Endothelial cell of umbilical vein (primary cell): ENCODE measurements at regions not wholly inside any gene's neighbourhood (a gene's known extent, or its start where the extent isn't known, plus 50 kb on each side); places are given as distances from the start of the nearest gene placed in this dataset.

Source experiments
- BruUV-seq: library from RNA; stranded (reverse); fragments of 400-500 nt; replicated peaks from 2 replicates; lab custom pipeline; 2021; lab: Mats Ljungman, UMichigan
- CTCF ChIA-PET: fragments of 300-600, 350-600 bp; sonication (Branson Sonifier 250); formaldehyde crosslinking; loops from one replicate; lab custom pipeline; 2021; ENCODE audit warnings: antibody characterized with exemption, inconsistent platforms; lab: Charles Lee
- POLR2A ChIA-PET: fragments of 300-600, 350-600 bp; sonication (Branson Sonifier 250); formaldehyde crosslinking; loops from one replicate; lab custom pipeline; 2021; ENCODE audit warnings: antibody characterized with exemption, inconsistent platforms; lab: Charles Lee
- DNase-seq: peaks from one replicate; pipeline ENCODE4 v3.0.0-alpha.2; 2011; ENCODE audit warnings: low read depth, low spot score
- FAIRE-seq: peaks from 2 replicates; lab custom pipeline; 2011; peaks lifted over from hg19 to GRCh38; lab: Jason Lieb, UNC
- H2AFZ ChIP-seq: 2 replicates; pipeline ENCODE4 v1.6.0; 2012; ENCODE audit warnings: low read depth, low read length, control low read depth, inconsistent platforms
- H3K27ac ChIP-seq: 2 replicates; pipeline ENCODE4 v1.5.1; 2011; ENCODE audit warnings: low read depth, mild to moderate bottlenecking, control low read depth, low read length, moderate library complexity; ENCODE audit not compliant: insufficient read depth
- H3K27me3 ChIP-seq, 2 experiments: 2 replicates each; pipeline versions ENCODE4 v1.6.0 to v1.6.1; 2011; ENCODE audit warnings: low read length in 2 of 2, mixed read lengths in 1 of 2; ENCODE audit not compliant: control insufficient read depth in 2 of 2, insufficient read depth in 2 of 2
- H3K36me3 ChIP-seq, 2 experiments: 2 replicates in 1 of 2; 3 replicates in 1 of 2; pipeline ENCODE4 v1.5.1; 2011; ENCODE audit warnings: low read length in 2 of 2, mild to moderate bottlenecking in 1 of 2, moderate library complexity in 1 of 2; ENCODE audit not compliant: control insufficient read depth in 2 of 2, insufficient read depth in 2 of 2; ENCODE audit errors: extremely low read depth in 1 of 2
- H3K4me1 ChIP-seq: 3 replicates; pipeline ENCODE4 v1.5.1; 2011; ENCODE audit warnings: mild to moderate bottlenecking, low read length; ENCODE audit not compliant: control insufficient read depth, insufficient read depth; ENCODE audit errors: extremely low read depth
- H3K4me2 ChIP-seq: 2 replicates; pipeline ENCODE4 v1.6.1; 2011; ENCODE audit warnings: low read length, control low read depth, mixed read lengths; ENCODE audit not compliant: insufficient read depth
- H3K4me3 ChIP-seq, 3 experiments: fragments of 200-600 bp in 1 of 3; sonication (generic), shearing (Covaris generic) in 1 of 3; replicated peaks in 1 of 3; 2 replicates each; pipeline ENCODE4 v1.5.1; 2011 to 2016; ENCODE audit warnings: control low read depth in 3 of 3, low read length in 3 of 3, mild to moderate bottlenecking in 2 of 3, inconsistent platforms in 1 of 3, low read depth in 1 of 3, moderate library complexity in 1 of 3; ENCODE audit not compliant: insufficient read depth in 1 of 3
- H3K79me2 ChIP-seq: 2 replicates; pipeline ENCODE4 v1.6.0; 2012; ENCODE audit warnings: low read length, inconsistent platforms; ENCODE audit not compliant: control insufficient read depth, insufficient read depth
- H3K9ac ChIP-seq: replicated peaks from 2 replicates; pipeline ENCODE3; 2011; ENCODE audit warnings: low read length, control low read depth; ENCODE audit not compliant: insufficient read depth; ENCODE audit errors: extremely low read depth
- H3K9me1 ChIP-seq: replicated peaks from 3 replicates; pipeline ENCODE4 v1.6.0; 2011; ENCODE audit warnings: mild to moderate bottlenecking, low read length; ENCODE audit not compliant: control insufficient read depth, insufficient read depth; ENCODE audit errors: extremely low read depth
- H3K9me3 ChIP-seq: replicated peaks from 2 replicates; pipeline ENCODE4 v1.5.1; 2012; ENCODE audit warnings: low read length, inconsistent platforms; ENCODE audit not compliant: control insufficient read depth, insufficient read depth
- H4K20me1 ChIP-seq: replicated peaks from 2 replicates; pipeline ENCODE3; 2011; ENCODE audit warnings: mild to moderate bottlenecking, low read length; ENCODE audit not compliant: control insufficient read depth, insufficient read depth; ENCODE audit errors: extremely low read depth
- CTCF ChIP-seq, 2 donors: IDR thresholded peaks; 1 replicate in 1 of 2; 2 replicates in 1 of 2; pipeline ENCODE4 v1.5.1; 2011; ENCODE audit warnings: low read length in 2 of 2, mild to moderate bottlenecking in 2 of 2, moderate library complexity in 2 of 2, control low read depth in 1 of 2, inconsistent platforms in 1 of 2, low read depth in 1 of 2; ENCODE audit not compliant: insufficient read depth in 1 of 2; ENCODE audit errors: extremely low read depth in 1 of 2
- EZH2 ChIP-seq: IDR thresholded peaks from 2 replicates; pipeline ENCODE4 v1.6.1; 2012; ENCODE audit warnings: borderline replicate concordance, low read depth, mild to moderate bottlenecking, moderate library complexity, low read length, inconsistent platforms; ENCODE audit not compliant: severe bottlenecking
- FOS ChIP-seq: IDR thresholded peaks from 2 replicates; pipeline ENCODE4 v1.6.1; 2011; ENCODE audit warnings: mild to moderate bottlenecking, low read length, moderate library complexity, borderline replicate concordance; ENCODE audit not compliant: insufficient read depth
- JUN ChIP-seq: IDR thresholded peaks from 2 replicates; pipeline ENCODE4 v1.6.1; 2011; ENCODE audit warnings: borderline replicate concordance, low read depth; ENCODE audit not compliant: insufficient read length, insufficient read depth
- MAX ChIP-seq: IDR thresholded peaks from 2 replicates; pipeline ENCODE4 v1.6.1; 2011; ENCODE audit not compliant: insufficient read depth, insufficient read length
- MYC ChIP-seq: IDR thresholded peaks from one replicate; pipeline ENCODE4 v1.6.1; 2011; ENCODE audit warnings: mild to moderate bottlenecking, low read depth, low read length
- POLR2A ChIP-seq: IDR thresholded peaks from 2 replicates; pipeline ENCODE4 v1.6.1; 2012; ENCODE audit warnings: low read depth, mild to moderate bottlenecking, control low read depth, low read length
- POLR2AphosphoS5 ChIP-seq: IDR thresholded peaks from 2 replicates; pipeline ENCODE4 v1.6.1; 2012; ENCODE audit warnings: low read depth, mild to moderate bottlenecking, control low read depth, low read length, moderate library complexity; ENCODE audit not compliant: insufficient read depth
- dilution Hi-C: fragments of 300-500 bp; cut with MboI; formaldehyde crosslinking; loops from one replicate; pipeline ENCODE4 v1.15.0; 2019; ENCODE audit warnings: low sequenced_read_pairs; ENCODE audit not compliant: extremely low pct_ligation_motif_present
- intact Hi-C: fragments of 100-400 bp; cut with micrococcal nuclease; formaldehyde crosslinking; loops from one replicate; pipeline ENCODE4 v1.10.0; 2022

GRCh38 chr16:65617421-65617820 is 495.6 kb upstream of the CDH11 start:
- FAIRE-seq: no peak
- Histone ChIP-seq H3K79me2 (no peaks in the 10 kb centered on the region), H3K27me3 (no peaks in the 10 kb centered on the region), H3K4me3 (no peak overlapping the region), H3K9me3 (no peaks in the 10 kb centered on the region), H3K4me1 (no peaks in the 10 kb centered on the region), H3K9me1 (no peaks in the 10 kb centered on the region), H3K4me2 (no peak overlapping the region), H2AFZ (no peak overlapping the region), H4K20me1 (no peaks in the 10 kb centered on the region), H3K36me3 (no peaks in the 10 kb centered on the region), H3K27ac (no peak overlapping the region), H3K9ac (no peak overlapping the region)
- no peak for DNase-seq
- intact Hi-C loops (no loop called here), dilution Hi-C loops (no loop called here)
- ChIA-PET POLR2A (no interaction called here), CTCF (interaction anchor here (1.0 to 1.6 kb wide), 2 partner anchors 15 to 40 kb away, joined by 3 to 4 read pairs; no protein-coding TSS in a partner anchor)
- TF ChIP-seq POLR2AphosphoS5 (no peak), MAX (no peak), EZH2 (no peak), JUN (no peak), POLR2A (no peak), MYC (no peak), CTCF (IDR thresholded peaks at IDR 0.05; ENCODE audit: extremely low read depth in 1 of 2, insufficient read depth in 1 of 2, low read depth in 1 of 2, low read length in 2 of 2) (no peak), FOS (no peak)
- BruUV-seq: no TSS peak
